ENCODE measurements at regions not wholly inside any gene's neighbourhood (a gene's known extent, or its start where the extent isn't known, plus 50 kb on each side); places are given as distances from the start of the nearest gene placed in this dataset.

GRCh38 chr12:115885040-115885690 is 392.3 kb downstream of the MED13L start:
- H3K4me1 ChIP-seq (ENCODE audit: control insufficient read depth in 4 of 4, insufficient read depth in 4 of 4, low read length in 3 of 4) = no peaks in the 10 kb centered on the region
- no peak overlapping the region for H3K27ac ChIP-seq (ENCODE audit: low read depth in 1 of 2, low read length in 2 of 2)
- WGBS = 79% methylated on average over 12 of the region's 12 CpGs
- no peak overlapping the region for H3K9ac ChIP-seq (ENCODE audit: low read depth in 1 of 2, low read length in 2 of 2)
- TF ChIP-seq YY1 (IDR thresholded peaks at IDR 0.05) = no peak
- no peak for TF ChIP-seq SP1 (IDR thresholded peaks at IDR 0.05)
- TF ChIP-seq EGR1 (IDR thresholded peaks at IDR 0.05; ENCODE audit: low read depth in 2 of 2) = no peak
- no peak for TF ChIP-seq FOXA1 (IDR thresholded peaks at IDR 0.05)
- no peak for TF ChIP-seq RAD21 (IDR thresholded peaks at IDR 0.05)
- TF ChIP-seq, protein P1, sequence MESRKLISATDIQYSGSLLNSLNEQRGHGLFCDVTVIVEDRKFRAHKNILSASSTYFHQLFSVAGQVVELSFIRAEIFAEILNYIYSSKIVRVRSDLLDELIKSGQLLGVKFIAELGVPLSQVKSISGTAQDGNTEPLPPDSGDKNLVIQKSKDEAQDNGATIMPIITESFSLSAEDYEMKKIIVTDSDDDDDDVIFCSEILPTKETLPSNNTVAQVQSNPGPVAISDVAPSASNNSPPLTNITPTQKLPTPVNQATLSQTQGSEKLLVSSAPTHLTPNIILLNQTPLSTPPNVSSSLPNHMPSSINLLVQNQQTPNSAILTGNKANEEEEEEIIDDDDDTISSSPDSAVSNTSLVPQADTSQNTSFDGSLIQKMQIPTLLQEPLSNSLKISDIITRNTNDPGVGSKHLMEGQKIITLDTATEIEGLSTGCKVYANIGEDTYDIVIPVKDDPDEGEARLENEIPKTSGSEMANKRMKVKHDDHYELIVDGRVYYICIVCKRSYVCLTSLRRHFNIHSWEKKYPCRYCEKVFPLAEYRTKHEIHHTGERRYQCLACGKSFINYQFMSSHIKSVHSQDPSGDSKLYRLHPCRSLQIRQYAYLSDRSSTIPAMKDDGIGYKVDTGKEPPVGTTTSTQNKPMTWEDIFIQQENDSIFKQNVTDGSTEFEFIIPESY (IDR thresholded peaks at IDR 0.05) = no peak
- no peak for TF ChIP-seq MAX (IDR thresholded peaks at IDR 0.05)
- no peak for TF ChIP-seq HNF4G (IDR thresholded peaks at IDR 0.05)
- TF ChIP-seq NR2F2 (IDR thresholded peaks at IDR 0.05) = no peak
- TF ChIP-seq, protein P2, sequence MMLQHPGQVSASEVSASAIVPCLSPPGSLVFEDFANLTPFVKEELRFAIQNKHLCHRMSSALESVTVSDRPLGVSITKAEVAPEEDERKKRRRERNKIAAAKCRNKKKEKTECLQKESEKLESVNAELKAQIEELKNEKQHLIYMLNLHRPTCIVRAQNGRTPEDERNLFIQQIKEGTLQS (IDR thresholded peaks at IDR 0.05) = no peak
- no peak for TF ChIP-seq GABPA (IDR thresholded peaks at IDR 0.05 in 1 of 2, conservative IDR thresholded peaks at IDR 0.05 in 1 of 2)
- TF ChIP-seq, protein P3, sequence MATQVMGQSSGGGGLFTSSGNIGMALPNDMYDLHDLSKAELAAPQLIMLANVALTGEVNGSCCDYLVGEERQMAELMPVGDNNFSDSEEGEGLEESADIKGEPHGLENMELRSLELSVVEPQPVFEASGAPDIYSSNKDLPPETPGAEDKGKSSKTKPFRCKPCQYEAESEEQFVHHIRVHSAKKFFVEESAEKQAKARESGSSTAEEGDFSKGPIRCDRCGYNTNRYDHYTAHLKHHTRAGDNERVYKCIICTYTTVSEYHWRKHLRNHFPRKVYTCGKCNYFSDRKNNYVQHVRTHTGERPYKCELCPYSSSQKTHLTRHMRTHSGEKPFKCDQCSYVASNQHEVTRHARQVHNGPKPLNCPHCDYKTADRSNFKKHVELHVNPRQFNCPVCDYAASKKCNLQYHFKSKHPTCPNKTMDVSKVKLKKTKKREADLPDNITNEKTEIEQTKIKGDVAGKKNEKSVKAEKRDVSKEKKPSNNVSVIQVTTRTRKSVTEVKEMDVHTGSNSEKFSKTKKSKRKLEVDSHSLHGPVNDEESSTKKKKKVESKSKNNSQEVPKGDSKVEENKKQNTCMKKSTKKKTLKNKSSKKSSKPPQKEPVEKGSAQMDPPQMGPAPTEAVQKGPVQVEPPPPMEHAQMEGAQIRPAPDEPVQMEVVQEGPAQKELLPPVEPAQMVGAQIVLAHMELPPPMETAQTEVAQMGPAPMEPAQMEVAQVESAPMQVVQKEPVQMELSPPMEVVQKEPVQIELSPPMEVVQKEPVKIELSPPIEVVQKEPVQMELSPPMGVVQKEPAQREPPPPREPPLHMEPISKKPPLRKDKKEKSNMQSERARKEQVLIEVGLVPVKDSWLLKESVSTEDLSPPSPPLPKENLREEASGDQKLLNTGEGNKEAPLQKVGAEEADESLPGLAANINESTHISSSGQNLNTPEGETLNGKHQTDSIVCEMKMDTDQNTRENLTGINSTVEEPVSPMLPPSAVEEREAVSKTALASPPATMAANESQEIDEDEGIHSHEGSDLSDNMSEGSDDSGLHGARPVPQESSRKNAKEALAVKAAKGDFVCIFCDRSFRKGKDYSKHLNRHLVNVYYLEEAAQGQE (IDR thresholded peaks at IDR 0.05) = no peak
- TF ChIP-seq FOXA2 (IDR thresholded peaks at IDR 0.05) = no peak
- no peak for TF ChIP-seq RXRA (IDR thresholded peaks at IDR 0.05)
- no peak overlapping the region for H3K4me3 ChIP-seq (ENCODE audit: low read depth in 1 of 3, low read length in 3 of 3)
- no peak for DNase-seq (ENCODE audit: low spot score)
- H3K36me3 ChIP-seq (ENCODE audit: control insufficient read depth in 4 of 4, insufficient read depth in 3 of 4, low read depth in 1 of 4, low read length in 3 of 4) = no peaks in the 10 kb centered on the region
- H3K9me3 ChIP-seq (ENCODE audit: control insufficient read depth in 4 of 4, low read length in 3 of 4) = peaks cover 0 to 5% (median 0%) of the 10 kb centered on the region in 4 donors
- H3K27me3 ChIP-seq (ENCODE audit: control insufficient read depth in 4 of 4, insufficient read depth in 4 of 4, low read length in 3 of 4) = peaks cover 0 to 6% (median 0%) of the 10 kb centered on the region in 4 donors

- Histone ChIP-seq H3K4me1 (ENCODE audit: control insufficient read depth in 4 of 4, insufficient read depth in 4 of 4, low read length in 3 of 4) (no peaks in the 10 kb centered on the region), H3K9me3 (ENCODE audit: control insufficient read depth in 4 of 4, low read length in 3 of 4) (peaks cover 0 to 5% (median 0%) of the 10 kb centered on the region in 4 donors), H3K9ac (ENCODE audit: low read depth in 1 of 2, low read length in 2 of 2) (no peak overlapping the region), H3K36me3 (ENCODE audit: control insufficient read depth in 4 of 4, insufficient read depth in 3 of 4, low read depth in 1 of 4, low read length in 3 of 4) (no peaks in the 10 kb centered on the region), H3K27ac (ENCODE audit: low read depth in 1 of 2, low read length in 2 of 2) (no peak overlapping the region), H3K4me3 (ENCODE audit: low read depth in 1 of 3, low read length in 3 of 3) (no peak overlapping the region), H3K27me3 (ENCODE audit: control insufficient read depth in 4 of 4, insufficient read depth in 4 of 4, low read length in 3 of 4) (peaks cover 0 to 6% (median 0%) of the 10 kb centered on the region in 4 donors)
- TF ChIP-seq JUND (IDR thresholded peaks at IDR 0.05) = no peak
- no peak for DNase-seq (ENCODE audit: low spot score)
Measured at GRCh38 chr12:115882936-115883335, 394.6 kb downstream of the MED13L start.

All from liver (tissue), 7 donors.